ENCODE measurements at regions not wholly inside any gene's neighbourhood (a gene's known extent, or its start where the extent isn't known, plus 50 kb on each side); places are given as distances from the start of the nearest gene placed in this dataset.

- 46% methylated on average over 7 of the region's 7 CpGs for WGBS
- Histone ChIP-seq H3K27ac (ENCODE audit: low read depth) (no peak overlapping the region), H3K4me1 (ENCODE audit: insufficient read depth) (no peaks in the 10 kb centered on the region), H3K4me3 (ENCODE audit: low read depth, low read length) (no peak overlapping the region), H3K36me3 (ENCODE audit: insufficient read depth) (no peaks in the 10 kb centered on the region)
- no peak for DNase-seq (ENCODE audit: extremely low spot score)
Measured at GRCh38 chr18:78510091-78510490, 469.5 kb upstream of the SALL3 start.

- 59% methylated on average over 7 of the region's 7 CpGs for WGBS
- Histone ChIP-seq H3K4me1 (ENCODE audit: insufficient read depth) (no peaks in the 10 kb centered on the region), H3K4me3 (ENCODE audit: low read depth, low read length) (no peak overlapping the region), H3K36me3 (ENCODE audit: insufficient read depth) (no peaks in the 10 kb centered on the region), H3K27ac (ENCODE audit: low read depth) (no peak overlapping the region)
- no peak for DNase-seq (ENCODE audit: extremely low spot score)
Measured at GRCh38 chr18:78510636-78511035, 469.0 kb upstream of the SALL3 start.

GRCh38 chr18:78511666-78512601 is 467.7 kb upstream of the SALL3 start:
- Histone ChIP-seq H3K4me1 (ENCODE audit: insufficient read depth) (no peaks in the 10 kb centered on the region), H3K36me3 (ENCODE audit: insufficient read depth) (no peaks in the 10 kb centered on the region), H3K4me3 (ENCODE audit: low read depth, low read length) (no peak overlapping the region), H3K27ac (ENCODE audit: low read depth) (no peak overlapping the region)
- WGBS: 84% methylated on average over 24 of the region's 24 CpGs
- no peak for DNase-seq (ENCODE audit: extremely low spot score)

- Histone ChIP-seq H3K27ac (ENCODE audit: low read depth) (no peak overlapping the region), H3K4me1 (ENCODE audit: insufficient read depth) (no peaks in the 10 kb centered on the region), H3K36me3 (ENCODE audit: insufficient read depth) (no peaks in the 10 kb centered on the region), H3K4me3 (ENCODE audit: low read depth, low read length) (no peak overlapping the region)
- 90% methylated on average over 24 of the region's 24 CpGs for WGBS
- DNase-seq (ENCODE audit: extremely low spot score): no peak
Measured at GRCh38 chr18:78514910-78515670, 464.5 kb upstream of the SALL3 start.

GRCh38 chr18:78517328-78517727 is 462.3 kb upstream of the SALL3 start:
- DNase-seq (ENCODE audit: extremely low spot score): no peak
- no peaks in the 10 kb centered on the region for H3K36me3 ChIP-seq (ENCODE audit: insufficient read depth)
- H3K4me1 ChIP-seq (ENCODE audit: insufficient read depth): no peaks in the 10 kb centered on the region
- no peak overlapping the region for H3K27ac ChIP-seq (ENCODE audit: low read depth)
- no peak overlapping the region for H3K4me3 ChIP-seq (ENCODE audit: low read depth, low read length)
- 88% methylated on average over 22 of the region's 22 CpGs for WGBS

- no peak overlapping the region for H3K27ac ChIP-seq (ENCODE audit: low read depth)
- H3K4me1 ChIP-seq (ENCODE audit: insufficient read depth): no peaks in the 10 kb centered on the region
- H3K4me3 ChIP-seq (ENCODE audit: low read depth, low read length): no peak overlapping the region
- DNase-seq (ENCODE audit: extremely low spot score): no peak
- H3K36me3 ChIP-seq (ENCODE audit: insufficient read depth): no peaks in the 10 kb centered on the region
- 82% methylated on average over 13 of the region's 13 CpGs for WGBS
Measured at GRCh38 chr18:78517973-78518372, 461.6 kb upstream of the SALL3 start.

- H3K4me3 ChIP-seq (ENCODE audit: low read depth, low read length): no peak overlapping the region
- no peaks in the 10 kb centered on the region for H3K36me3 ChIP-seq (ENCODE audit: insufficient read depth)
- 89% methylated on average over 25 of the region's 25 CpGs for WGBS
- no peaks in the 10 kb centered on the region for H3K4me1 ChIP-seq (ENCODE audit: insufficient read depth)
- no peak for DNase-seq (ENCODE audit: extremely low spot score)
- no peak overlapping the region for H3K27ac ChIP-seq (ENCODE audit: low read depth)
Measured at GRCh38 chr18:78518805-78519204, 460.8 kb upstream of the SALL3 start.

- no peaks in the 10 kb centered on the region for H3K4me1 ChIP-seq (ENCODE audit: insufficient read depth)
- no peak overlapping the region for H3K27ac ChIP-seq (ENCODE audit: low read depth)
- 81% methylated on average over 15 of the region's 15 CpGs for WGBS
- no peaks in the 10 kb centered on the region for H3K36me3 ChIP-seq (ENCODE audit: insufficient read depth)
- DNase-seq (ENCODE audit: extremely low spot score): no peak
- no peak overlapping the region for H3K4me3 ChIP-seq (ENCODE audit: low read depth, low read length)
Measured at GRCh38 chr18:78519394-78520062, 460.1 kb upstream of the SALL3 start.

GRCh38 chr18:78521136-78521535 is 458.5 kb upstream of the SALL3 start:
- H3K36me3 ChIP-seq (ENCODE audit: insufficient read depth): no peaks in the 10 kb centered on the region
- H3K27ac ChIP-seq (ENCODE audit: low read depth): no peak overlapping the region
- no peaks in the 10 kb centered on the region for H3K4me1 ChIP-seq (ENCODE audit: insufficient read depth)
- 80% methylated on average over 11 of the region's 11 CpGs for WGBS
- H3K4me3 ChIP-seq (ENCODE audit: low read depth, low read length): no peak overlapping the region
- DNase-seq (ENCODE audit: extremely low spot score): no peak

- Histone ChIP-seq H3K4me1 (ENCODE audit: insufficient read depth) (no peaks in the 10 kb centered on the region), H3K4me3 (ENCODE audit: low read depth, low read length) (no peak overlapping the region), H3K36me3 (ENCODE audit: insufficient read depth) (no peaks in the 10 kb centered on the region), H3K27ac (ENCODE audit: low read depth) (no peak overlapping the region)
- no peak for DNase-seq (ENCODE audit: extremely low spot score)
- 93% methylated on average over 8 of the region's 8 CpGs for WGBS
Measured at GRCh38 chr18:78521744-78522143, 457.9 kb upstream of the SALL3 start.

GRCh38 chr18:78522507-78522906 is 457.1 kb upstream of the SALL3 start:
- no peak for DNase-seq (ENCODE audit: extremely low spot score)
- no peak overlapping the region for H3K27ac ChIP-seq (ENCODE audit: low read depth)
- H3K4me3 ChIP-seq (ENCODE audit: low read depth, low read length): no peak overlapping the region
- H3K4me1 ChIP-seq (ENCODE audit: insufficient read depth): no peaks in the 10 kb centered on the region
- no peaks in the 10 kb centered on the region for H3K36me3 ChIP-seq (ENCODE audit: insufficient read depth)
- WGBS: 92% methylated on average over 8 of the region's 8 CpGs

- no peak for DNase-seq (ENCODE audit: extremely low spot score)
- Histone ChIP-seq H3K4me1 (ENCODE audit: insufficient read depth) (no peaks in the 10 kb centered on the region), H3K4me3 (ENCODE audit: low read depth, low read length) (no peak overlapping the region), H3K27ac (ENCODE audit: low read depth) (no peak overlapping the region), H3K36me3 (ENCODE audit: insufficient read depth) (no peaks in the 10 kb centered on the region)
- 84% methylated on average over 12 of the region's 12 CpGs for whole genome bisulfite sequencing
Measured at GRCh38 chr18:78523850-78524249, 455.8 kb upstream of the SALL3 start.

GRCh38 chr18:78525366-78526111 is 454.1 kb upstream of the SALL3 start:
- Histone ChIP-seq H3K36me3 (ENCODE audit: insufficient read depth) (no peaks in the 10 kb centered on the region), H3K4me1 (ENCODE audit: insufficient read depth) (no peaks in the 10 kb centered on the region), H3K4me3 (ENCODE audit: low read depth, low read length) (no peak overlapping the region), H3K27ac (ENCODE audit: low read depth) (no peak overlapping the region)
- no peak for DNase-seq (ENCODE audit: extremely low spot score)
- WGBS: 70% methylated on average over 11 of the region's 11 CpGs
